ENCODE measurements at regions not wholly inside any gene's neighbourhood (a gene's known extent, or its start where the extent isn't known, plus 50 kb on each side); places are given as distances from the start of the nearest gene placed in this dataset.

- H3K4me3 ChIP-seq (ENCODE audit: low read length) = no peak overlapping the region
- TF ChIP-seq CTCF (conservative IDR thresholded peaks at IDR 0.05; ENCODE audit: low read depth, low read length) = no peak
- no peak for DNase-seq (ENCODE audit: low read depth)
These were observed 65.9 kb downstream of the EFNB1 start for GRCh38 chrX:68894513-68895340.

GRCh38 chrX:68894142-68894512 lies 65.3 kb downstream of the EFNB1 start:
- H3K4me3 ChIP-seq (ENCODE audit: low read length) = no peak overlapping the region
- no peak for TF ChIP-seq CTCF (conservative IDR thresholded peaks at IDR 0.05; ENCODE audit: low read depth, low read length)
- DNase-seq (ENCODE audit: low read depth) = no peak

DNA sequence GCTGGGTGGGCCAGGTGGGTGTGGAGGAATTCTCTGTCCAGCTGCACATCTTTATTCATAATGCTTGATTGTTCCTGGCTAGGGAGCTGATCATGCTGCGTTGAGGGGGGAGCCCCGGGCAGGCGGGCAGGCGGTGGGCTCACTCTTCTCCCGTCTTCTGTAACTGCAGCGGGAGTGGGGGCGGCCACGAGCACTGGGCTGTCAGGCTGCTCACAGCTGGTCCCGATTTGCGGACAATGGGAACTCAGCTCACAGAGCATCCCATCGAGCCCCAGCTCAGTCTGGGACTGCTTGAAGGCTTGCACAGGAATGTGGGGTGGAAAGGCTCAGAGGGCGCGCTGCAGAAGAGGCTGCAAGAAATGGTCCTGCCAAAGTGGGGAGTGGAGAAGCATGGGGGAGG lies 63.8 kb downstream of the EFNB1 start:
- DNase-seq (ENCODE audit: low read depth) = no peak
- H3K4me3 ChIP-seq (ENCODE audit: low read length) = no peak overlapping the region
- TF ChIP-seq CTCF (conservative IDR thresholded peaks at IDR 0.05; ENCODE audit: low read depth, low read length) = no peak

DNA sequence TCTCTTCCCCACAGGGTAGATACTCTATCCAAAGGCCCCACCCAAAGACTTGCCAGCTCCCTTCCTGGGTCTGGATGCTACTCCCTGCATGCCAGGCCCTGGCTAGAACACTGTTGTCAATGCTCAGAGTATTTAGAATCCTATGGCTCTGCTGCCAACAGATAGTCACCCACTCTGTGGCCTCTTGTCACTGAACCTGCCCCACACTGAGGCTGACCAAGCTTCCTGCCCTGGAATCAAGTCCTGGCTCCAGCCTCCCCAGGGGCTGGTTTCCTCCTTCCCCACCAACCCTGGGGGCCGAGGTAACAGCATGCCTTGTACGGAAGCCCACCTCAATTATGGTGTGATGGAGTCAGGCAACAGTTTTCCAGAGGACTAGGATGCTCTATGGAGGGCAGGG lies 63.3 kb downstream of the EFNB1 start:
- no peak for DNase-seq (ENCODE audit: low read depth)
- H3K4me3 ChIP-seq (ENCODE audit: low read length) = no peak overlapping the region
- TF ChIP-seq CTCF (conservative IDR thresholded peaks at IDR 0.05; ENCODE audit: low read depth, low read length) = no peak

Data from retinal pigment epithelial cell (primary cell).